ENCODE measurements at regions not wholly inside any gene's neighbourhood (a gene's known extent, or its start where the extent isn't known, plus 50 kb on each side); places are given as distances from the start of the nearest gene placed in this dataset.
"Not testable (repeated sequence)": the region's sequence is repeated elsewhere in the genome, so short reads cannot be mapped to it uniquely, and the experiment has no call there.

DNA sequence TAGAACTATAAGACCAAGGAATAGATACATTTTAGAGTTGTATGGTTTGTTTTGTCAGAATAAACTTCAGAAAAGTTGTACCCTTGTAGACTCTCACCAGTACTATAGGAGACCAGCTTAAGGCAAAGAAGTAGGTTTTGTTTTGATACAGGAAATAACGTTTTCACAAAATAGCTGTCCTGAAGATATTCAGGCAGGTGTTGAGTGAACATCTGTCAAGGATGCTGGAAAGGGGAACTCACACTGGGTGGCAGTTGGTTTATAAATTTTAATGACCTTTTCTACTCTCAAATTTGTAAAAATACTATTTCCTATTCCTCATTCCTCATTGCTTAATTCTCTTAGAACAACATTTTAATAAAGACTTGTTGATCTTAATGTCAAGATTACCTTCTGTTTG, 174.0 kb upstream of the MAN1A1 start:
- DNase-seq: no peak

- DNase-seq: no peak
These were observed 171.7 kb upstream of the MAN1A1 start for GRCh38 chr6:119521251-119521650.

- no peak for DNase-seq
These were observed 167.9 kb upstream of the MAN1A1 start for GRCh38 chr6:119517428-119517827.

GRCh38 chr6:119514345-119514744, 164.8 kb upstream of the MAN1A1 start:
- no peak for DNase-seq

GRCh38 chr6:119511024-119511423, 161.5 kb upstream of the MAN1A1 start:
- DNase-seq: no peak

- DNase-seq: no peak
These were observed 160.7 kb upstream of the MAN1A1 start for GRCh38 chr6:119510246-119510645.

- no peak for DNase-seq
These were observed 157.1 kb upstream of the MAN1A1 start for GRCh38 chr6:119506631-119507174.

GRCh38 chr6:119501798-119502483, 152.4 kb upstream of the MAN1A1 start:
- DNase-seq: no peak

- no peak for DNase-seq
These were observed 150.2 kb upstream of the MAN1A1 start for GRCh38 chr6:119499797-119500196.

DNA sequence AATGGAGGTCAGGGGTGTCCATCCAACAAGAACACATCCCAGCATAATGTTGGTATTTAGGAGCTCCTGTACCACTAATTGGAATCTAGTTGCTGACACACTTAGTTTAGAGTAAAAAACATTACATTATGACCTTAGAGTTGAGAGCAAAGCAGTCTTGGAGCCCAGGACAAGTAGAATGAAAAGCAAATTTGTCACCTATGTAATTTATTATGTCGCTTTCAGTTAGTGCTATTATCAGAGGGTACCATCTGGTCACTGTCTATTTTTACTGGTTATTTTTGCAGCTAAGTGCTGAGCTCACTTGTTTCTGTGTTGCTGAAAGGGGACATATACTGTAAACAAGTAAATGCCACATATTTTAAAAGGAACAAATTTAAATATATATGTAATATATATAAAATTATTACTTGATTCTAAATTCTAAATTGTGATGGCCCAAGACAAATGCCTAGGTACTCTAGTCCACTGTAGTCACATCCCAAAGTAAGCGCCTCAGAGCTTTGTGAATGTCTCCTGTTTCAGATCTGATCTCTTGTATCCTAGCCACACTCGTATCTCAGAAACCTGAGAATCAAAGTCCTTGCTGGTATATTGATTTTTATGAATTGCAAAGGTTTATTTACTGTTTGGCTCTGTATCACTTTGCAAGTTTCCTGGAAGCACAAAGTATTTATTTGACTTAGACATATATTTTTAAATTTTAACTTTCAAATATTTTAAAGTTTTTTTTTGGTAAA, 148.6 kb upstream of the MAN1A1 start:
- DNase-seq: no peak

GRCh38 chr6:119495230-119495683, 145.7 kb upstream of the MAN1A1 start:
- DNase-seq: no peak

DNA sequence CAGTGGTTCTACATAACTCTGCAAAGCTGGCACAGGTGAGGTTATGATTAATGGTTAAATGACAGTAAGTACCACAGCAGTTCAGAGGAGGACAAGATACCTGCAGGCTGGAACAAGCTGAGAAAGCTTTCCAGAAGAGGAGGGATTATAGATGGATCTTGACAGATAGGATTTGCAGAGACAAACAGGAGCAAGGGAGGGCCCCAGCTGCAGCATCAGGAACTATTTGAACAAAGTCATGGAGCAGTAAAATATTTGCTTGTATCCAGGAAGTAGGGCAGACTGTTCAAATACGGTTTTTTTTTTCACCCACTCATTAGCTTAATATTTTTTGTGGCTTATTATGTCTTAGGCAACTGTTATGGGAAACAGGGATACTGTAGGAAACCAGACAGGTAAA, 144.4 kb upstream of the MAN1A1 start:
- no peak for DNase-seq

DNA sequence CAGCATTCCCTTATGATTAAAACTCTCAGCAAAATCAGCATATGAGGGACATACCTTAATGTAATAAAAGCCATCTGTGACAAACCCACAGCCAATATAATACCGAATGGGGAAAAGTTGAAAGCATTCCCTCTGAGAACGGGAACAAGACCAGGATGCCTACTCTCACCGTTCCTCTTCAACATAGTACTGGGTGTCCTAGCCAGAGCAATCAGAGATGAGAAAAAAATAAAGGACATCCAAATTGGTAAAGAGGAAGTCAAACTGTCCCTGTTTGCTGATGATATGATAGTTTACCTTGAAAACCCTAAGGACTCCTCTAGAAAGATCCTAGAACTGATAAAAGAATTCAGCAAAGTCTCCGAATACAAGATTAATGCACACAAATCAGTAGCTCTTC, 141.6 kb upstream of the MAN1A1 start:
- DNase-seq: not testable (repeated sequence)

DNA sequence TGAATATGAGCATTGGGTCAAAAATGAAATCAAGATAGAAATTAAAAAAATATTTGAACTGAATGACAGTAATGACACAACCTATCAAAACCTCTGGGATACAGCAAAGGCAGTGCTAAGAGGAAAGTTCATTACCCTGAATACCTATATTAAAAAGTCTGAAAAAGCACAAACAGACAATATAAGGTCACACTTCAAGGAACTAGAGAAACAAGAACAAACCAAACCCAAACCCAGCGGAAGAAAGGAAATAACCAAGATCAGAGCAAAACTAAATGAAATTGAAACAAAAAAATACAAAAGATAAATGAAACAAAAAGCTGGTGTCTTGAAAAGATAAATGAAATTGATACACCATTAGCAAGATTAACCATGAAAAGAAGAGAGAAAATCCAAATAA, 140.5 kb upstream of the MAN1A1 start:
- DNase-seq: not testable (repeated sequence)

DNA sequence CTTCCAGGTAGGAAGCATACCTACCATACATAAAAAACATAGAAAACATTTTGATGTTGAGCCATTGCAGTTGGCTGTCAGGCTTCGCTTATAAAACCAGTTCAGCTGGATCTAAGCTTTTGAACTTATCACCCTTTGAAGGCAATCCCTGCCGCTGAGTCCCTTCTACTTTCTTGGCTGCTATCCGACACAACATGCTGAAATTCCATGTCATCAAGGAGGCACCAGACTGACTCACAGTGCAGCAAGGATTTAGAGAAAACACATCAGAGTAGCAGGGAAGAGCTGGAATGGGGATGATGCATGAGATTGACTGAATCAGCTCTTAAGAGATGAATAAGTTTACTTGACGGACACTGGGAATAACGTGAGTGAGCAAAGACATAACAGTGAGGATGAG, 135.0 kb upstream of the MAN1A1 start:
- DNase-seq: no peak

DNA sequence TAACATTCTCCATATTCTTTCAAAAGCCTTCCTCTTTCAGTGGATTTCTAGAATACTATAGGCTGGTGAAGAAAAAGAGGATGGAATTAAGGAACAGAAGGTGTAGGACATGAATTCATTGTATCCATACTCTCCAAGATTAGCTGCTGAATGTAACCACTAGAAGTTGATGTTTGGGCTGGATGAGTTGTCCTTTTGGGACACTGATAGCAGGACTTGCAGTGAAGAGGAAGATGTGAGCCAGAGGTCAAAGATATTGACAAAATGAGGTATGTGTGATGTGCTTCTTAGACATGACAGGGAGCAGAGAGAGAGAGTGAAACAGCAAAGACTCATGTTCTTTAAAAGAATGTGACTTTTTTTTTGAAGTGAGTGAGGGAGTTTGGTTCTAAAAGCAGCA, 134.3 kb upstream of the MAN1A1 start:
- no peak for DNase-seq

- DNase-seq: no peak
These were observed 133.3 kb upstream of the MAN1A1 start for GRCh38 chr6:119482850-119483285.

GRCh38 chr6:119481976-119482375, 132.4 kb upstream of the MAN1A1 start:
- no peak for DNase-seq

- DNase-seq: no peak
These were observed 131.5 kb upstream of the MAN1A1 start for GRCh38 chr6:119480961-119481497.

GRCh38 chr6:119479860-119480655, 130.5 kb upstream of the MAN1A1 start:
- DNase-seq: peak; percentile 14 to 31

GRCh38 chr6:119476554-119476953, 127.0 kb upstream of the MAN1A1 start:
- no peak for DNase-seq

GRCh38 chr6:119476024-119476423, 126.5 kb upstream of the MAN1A1 start:
- no peak for DNase-seq
